ENCODE measurements at regions not wholly inside any gene's neighbourhood (a gene's known extent, or its start where the extent isn't known, plus 50 kb on each side); places are given as distances from the start of the nearest gene placed in this dataset.

- 52% methylated on average over 7 of the region's 7 CpGs for WGBS (ENCODE audit: insufficient coverage, insufficient replicate concordance, low lambda C conversion rate, missing lambda C conversion rate)
- no peaks in the 10 kb centered on the region for H3K27me3 ChIP-seq (replicated peaks in 1 of 2; ENCODE audit: control insufficient read depth in 2 of 2, insufficient read depth in 2 of 2, low read length in 1 of 2)
- H3K9me3 ChIP-seq (replicated peaks; ENCODE audit: control insufficient read depth, insufficient read depth, low read length): no peaks in the 10 kb centered on the region
- FAIRE-seq (no peak), DNase-seq (ENCODE audit: low read depth, low spot score) (no peak), ATAC-seq (no peak)
- no peak overlapping the region for H3K4me3 ChIP-seq
- no peak overlapping the region for H3K9ac ChIP-seq (ENCODE audit: control insufficient read depth, insufficient read depth, low read length)
- no peaks in the 10 kb centered on the region for H3K4me1 ChIP-seq (ENCODE audit: control insufficient read depth, insufficient read depth, low read length)
- ChIA-PET POLR2A (no interaction called here), RAD21 (ENCODE audit: unreplicated experiment) (no interaction called here), CTCF (no interaction called here), SMC1A (ENCODE audit: uncharacterized antibody, unreplicated experiment) (no interaction called here)
- in situ Hi-C loops (cut with MboI) (no loop called here), intact Hi-C loops (cut with micrococcal nuclease; ENCODE audit: unreplicated experiment) (no loop called here)
- no peaks in the 10 kb centered on the region for H4K20me1 ChIP-seq (ENCODE audit: control insufficient read depth, insufficient read depth)
- no peak overlapping the region for H2AFZ ChIP-seq (ENCODE audit: control insufficient read depth, low read depth, low read length)
- H3K4me2 ChIP-seq (ENCODE audit: control insufficient read depth, insufficient read depth): no peak overlapping the region
- BruUV-seq (replicated peaks): no TSS peak
- no peak overlapping the region for H3K27ac ChIP-seq (ENCODE audit: control insufficient read depth, insufficient read depth)
- H3K36me3 ChIP-seq (ENCODE audit: control insufficient read depth in 2 of 2, insufficient read depth in 2 of 2, low read length in 1 of 2): no peaks in the 10 kb centered on the region
- no peaks in the 10 kb centered on the region for H3K79me2 ChIP-seq (ENCODE audit: control insufficient read depth, insufficient read depth, low read length)
- TF ChIP-seq TAF1 (IDR thresholded peaks at IDR 0.05; ENCODE audit: borderline replicate concordance, low read depth, low read length) (no peak), ZBTB33 (IDR thresholded peaks at IDR 0.05) (no peak), FOXM1 (IDR thresholded peaks at IDR 0.05; ENCODE audit: low read depth, low read length) (no peak), ZBTB4 (CRISPR knock-in tag; IDR thresholded peaks at IDR 0.05) (no peak), HDAC6 (IDR thresholded peaks at IDR 0.05; ENCODE audit: unreplicated experiment) (no peak), E2F8 (IDR thresholded peaks at IDR 0.05; ENCODE audit: low read depth, partially characterized antibody) (no peak), BCL3 (IDR thresholded peaks at IDR 0.05; ENCODE audit: borderline replicate concordance, insufficient read depth, low read depth, low read length, poor library complexity, severe bottlenecking) (no peak), CHD4 (IDR thresholded peaks at IDR 0.05) (no peak), RB1 (IDR thresholded peaks at IDR 0.05; ENCODE audit: borderline replicate concordance) (no peak), PKNOX1 (IDR thresholded peaks at IDR 0.05) (no peak), POLR2A (IDR thresholded peaks at IDR 0.05; ENCODE audit: low read depth, low read length) (no peak)
Observed at GRCh38 chr10:36441557-36441956, 683.8 kb upstream of the ANKRD30A start.
